GM12864 (cell line): ENCODE measurements at regions not wholly inside any gene's neighbourhood (a gene's known extent, or its start where the extent isn't known, plus 50 kb on each side); places are given as distances from the start of the nearest gene placed in this dataset.

Experiments
- DNase-seq: peaks from one replicate; pipeline ENCODE4 v3.0.0-alpha.2; 2011; ENCODE audit warnings: low read depth
- H3K4me3 ChIP-seq: 2 replicates; pipeline ENCODE4 v1.5.1; 2011; ENCODE audit warnings: mild to moderate bottlenecking, low read depth, low read length, control low read depth
- TF ChIP-seq, protein P1 (sequence below): IDR thresholded peaks from 2 replicates; pipeline ENCODE4 v1.5.1; 2011; ENCODE audit warnings: low read depth, mild to moderate bottlenecking, moderate library complexity, low read length, control low read depth, inconsistent platforms; ENCODE audit errors: missing control alignments

- TF ChIP-seq, protein P1, sequence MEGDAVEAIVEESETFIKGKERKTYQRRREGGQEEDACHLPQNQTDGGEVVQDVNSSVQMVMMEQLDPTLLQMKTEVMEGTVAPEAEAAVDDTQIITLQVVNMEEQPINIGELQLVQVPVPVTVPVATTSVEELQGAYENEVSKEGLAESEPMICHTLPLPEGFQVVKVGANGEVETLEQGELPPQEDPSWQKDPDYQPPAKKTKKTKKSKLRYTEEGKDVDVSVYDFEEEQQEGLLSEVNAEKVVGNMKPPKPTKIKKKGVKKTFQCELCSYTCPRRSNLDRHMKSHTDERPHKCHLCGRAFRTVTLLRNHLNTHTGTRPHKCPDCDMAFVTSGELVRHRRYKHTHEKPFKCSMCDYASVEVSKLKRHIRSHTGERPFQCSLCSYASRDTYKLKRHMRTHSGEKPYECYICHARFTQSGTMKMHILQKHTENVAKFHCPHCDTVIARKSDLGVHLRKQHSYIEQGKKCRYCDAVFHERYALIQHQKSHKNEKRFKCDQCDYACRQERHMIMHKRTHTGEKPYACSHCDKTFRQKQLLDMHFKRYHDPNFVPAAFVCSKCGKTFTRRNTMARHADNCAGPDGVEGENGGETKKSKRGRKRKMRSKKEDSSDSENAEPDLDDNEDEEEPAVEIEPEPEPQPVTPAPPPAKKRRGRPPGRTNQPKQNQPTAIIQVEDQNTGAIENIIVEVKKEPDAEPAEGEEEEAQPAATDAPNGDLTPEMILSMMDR, result no peak
- DNase-seq, result no peak
- no peak overlapping the region for H3K4me3 ChIP-seq
Observed at GRCh38 chr3:99351122-99351521, 287.3 kb upstream of the COL8A1 start.

GRCh38 chr3:99348451-99348850 lies 289.9 kb upstream of the COL8A1 start:
- DNase-seq, result no peak
- no peak overlapping the region for H3K4me3 ChIP-seq
- TF ChIP-seq, protein P1, result no peak

DNA sequence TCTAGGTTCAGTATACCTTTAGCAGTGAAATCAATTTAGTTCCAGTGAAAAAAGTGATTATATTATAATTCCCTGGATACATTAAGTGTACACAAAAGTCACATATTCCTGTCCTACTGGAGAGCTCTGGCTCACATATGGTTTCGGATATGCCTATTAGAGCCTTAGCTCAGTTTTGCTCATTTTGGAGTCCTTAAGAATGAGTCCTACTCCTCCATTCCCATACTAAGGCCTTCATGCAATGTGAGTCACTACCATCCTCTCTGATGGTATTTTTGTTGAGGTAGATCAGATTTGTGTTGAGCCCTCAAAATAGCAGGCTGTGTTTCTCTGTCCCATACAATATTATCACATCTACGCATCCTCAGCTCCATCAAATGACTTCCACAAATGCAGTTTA lies 294.2 kb upstream of the COL8A1 start:
- DNase-seq, result no peak
- no peak overlapping the region for H3K4me3 ChIP-seq
- TF ChIP-seq, protein P1, result no peak

- no peak for DNase-seq
- TF ChIP-seq, protein P1, result no peak
- H3K4me3 ChIP-seq, result no peak overlapping the region
Observed at GRCh38 chr3:99342383-99342782, 296.0 kb upstream of the COL8A1 start.

DNA sequence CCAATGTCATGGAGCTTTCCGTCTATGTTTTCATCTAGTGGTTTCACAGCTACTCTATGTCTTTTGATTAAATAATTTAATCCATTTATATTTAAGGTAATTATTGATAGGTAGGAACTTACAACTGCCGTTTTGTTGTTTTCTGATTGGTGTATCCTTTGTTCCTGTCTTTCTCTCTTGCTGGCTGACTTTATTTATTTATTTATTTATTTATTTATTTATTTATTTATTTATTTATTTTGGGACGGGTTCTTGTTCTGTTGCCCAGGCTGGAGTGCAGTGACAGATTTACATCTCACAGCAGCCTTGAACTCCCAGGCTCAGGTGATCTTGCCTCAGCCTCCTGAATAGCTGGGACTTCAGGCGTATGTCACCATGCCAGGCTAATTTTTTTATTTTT lies 299.2 kb upstream of the COL8A1 start:
- TF ChIP-seq, protein P1, result no peak
- no peak for DNase-seq
- no peak overlapping the region for H3K4me3 ChIP-seq

DNA sequence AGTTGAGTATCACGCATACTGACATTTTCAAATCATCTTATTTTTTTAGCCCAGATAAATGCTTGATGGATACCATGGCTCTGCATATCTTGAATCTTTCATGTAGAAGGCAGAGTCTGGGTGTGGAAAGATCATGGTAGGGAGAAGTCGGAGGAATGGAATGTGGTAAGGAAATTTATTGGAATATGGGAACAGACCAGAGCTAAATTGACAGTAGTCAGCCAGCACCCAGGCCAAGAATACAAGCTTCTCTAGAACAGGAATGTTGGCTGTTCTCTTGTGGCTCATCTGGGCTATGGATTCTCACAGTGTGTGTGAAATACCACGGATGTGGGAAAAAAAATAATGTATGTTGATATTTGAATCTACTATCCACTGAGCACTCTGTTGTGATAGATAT lies 305.7 kb upstream of the COL8A1 start:
- no peak overlapping the region for H3K4me3 ChIP-seq
- TF ChIP-seq, protein P1, result no peak
- no peak for DNase-seq

GRCh38 chr3:99332276-99332675 lies 306.1 kb upstream of the COL8A1 start:
- TF ChIP-seq, protein P1, result no peak
- H3K4me3 ChIP-seq, result no peak overlapping the region
- no peak for DNase-seq
